ENCODE measurements at regions not wholly inside any gene's neighbourhood (a gene's known extent, or its start where the extent isn't known, plus 50 kb on each side); places are given as distances from the start of the nearest gene placed in this dataset.
A peak's percentile ranks its signal among the peaks of the same experiment; 100 is the strongest.

- DNase-seq (ENCODE audit: low read depth in 2 of 2), result no peak
Observed at GRCh38 chr3:176562331-176562730, 635.0 kb downstream of the TBL1XR1 start.

DNA sequence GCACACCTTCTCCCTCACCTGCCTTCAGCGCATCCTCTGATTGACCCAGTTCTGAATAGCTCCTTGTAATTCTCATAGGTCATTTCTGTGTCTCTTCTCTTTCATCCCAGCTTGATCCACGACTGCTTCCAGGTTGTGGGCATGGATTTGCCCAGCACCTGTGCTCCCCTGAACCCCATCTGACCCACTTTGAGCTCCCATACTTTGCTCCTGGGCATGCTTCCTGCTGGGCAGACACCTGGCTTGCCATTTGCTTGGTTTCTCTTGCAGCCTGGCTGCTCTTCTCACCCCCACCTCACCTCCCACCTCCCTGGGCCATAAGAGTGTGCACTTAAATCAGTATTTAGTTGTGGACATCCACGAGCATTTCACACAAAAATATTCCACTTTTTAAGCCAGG lies 635.5 kb downstream of the TBL1XR1 start:
- no peak for DNase-seq (ENCODE audit: low read depth in 2 of 2)

- DNase-seq (ENCODE audit: low read depth in 2 of 2), result no peak
Observed at GRCh38 chr3:176554791-176555654, 642.3 kb downstream of the TBL1XR1 start.

DNA sequence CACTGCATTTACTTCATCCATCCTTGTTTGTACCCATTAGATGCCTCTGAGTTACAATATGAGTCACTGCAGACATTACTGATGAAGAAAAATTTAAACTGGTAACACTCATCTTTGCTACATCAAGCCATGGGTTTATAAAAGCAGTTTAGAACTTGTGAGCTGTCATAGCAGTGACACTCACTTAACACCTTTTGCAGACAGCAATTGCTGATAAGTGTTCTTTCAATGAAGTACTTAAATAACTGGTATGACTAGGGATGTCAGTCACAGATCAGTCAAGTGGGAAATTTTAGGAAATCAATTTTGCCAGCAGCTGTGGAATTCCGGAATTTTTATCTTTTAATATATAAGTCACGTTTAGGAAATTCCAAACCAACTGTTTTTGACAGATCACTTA lies 643.0 kb downstream of the TBL1XR1 start:
- no peak for DNase-seq (ENCODE audit: low read depth in 2 of 2)

DNA sequence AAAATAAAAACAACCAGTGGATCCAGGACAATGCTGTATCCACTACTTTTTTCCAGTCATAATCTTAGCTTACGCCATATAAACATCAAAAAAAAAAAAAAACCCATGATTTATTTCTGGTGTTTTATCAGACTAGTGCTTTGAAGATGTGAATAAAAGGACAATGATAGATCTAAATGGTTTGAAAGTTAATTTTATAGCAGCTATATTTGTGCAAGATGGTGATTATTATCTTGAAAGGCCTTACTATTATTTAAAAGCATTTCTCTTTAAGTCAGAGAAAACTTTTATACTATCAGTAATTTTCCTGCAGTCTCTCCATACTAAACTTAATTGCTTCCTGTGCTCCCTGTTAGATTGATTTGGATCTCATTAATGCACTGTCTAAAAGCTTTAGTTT lies 670.3 kb downstream of the TBL1XR1 start:
- no peak for DNase-seq (ENCODE audit: low read depth in 2 of 2)

- no peak for DNase-seq (ENCODE audit: low read depth in 2 of 2)
Observed at GRCh38 chr3:176526225-176526624, 671.1 kb downstream of the TBL1XR1 start.

GRCh38 chr3:176523114-176523513 lies 674.2 kb downstream of the TBL1XR1 start:
- DNase-seq (ENCODE audit: low read depth in 2 of 2), result no peak

GRCh38 chr3:176522436-176522835 lies 674.8 kb downstream of the TBL1XR1 start:
- no peak for DNase-seq (ENCODE audit: low read depth in 2 of 2)

GRCh38 chr3:176521531-176522175 lies 675.6 kb downstream of the TBL1XR1 start:
- DNase-seq (ENCODE audit: low read depth in 2 of 2), result peak in 1 of 2 donors; percentile 1

GRCh38 chr3:176514297-176514696 lies 683.0 kb downstream of the TBL1XR1 start:
- peak; percentile 44 to 74 for DNase-seq (ENCODE audit: low read depth in 2 of 2)

DNA sequence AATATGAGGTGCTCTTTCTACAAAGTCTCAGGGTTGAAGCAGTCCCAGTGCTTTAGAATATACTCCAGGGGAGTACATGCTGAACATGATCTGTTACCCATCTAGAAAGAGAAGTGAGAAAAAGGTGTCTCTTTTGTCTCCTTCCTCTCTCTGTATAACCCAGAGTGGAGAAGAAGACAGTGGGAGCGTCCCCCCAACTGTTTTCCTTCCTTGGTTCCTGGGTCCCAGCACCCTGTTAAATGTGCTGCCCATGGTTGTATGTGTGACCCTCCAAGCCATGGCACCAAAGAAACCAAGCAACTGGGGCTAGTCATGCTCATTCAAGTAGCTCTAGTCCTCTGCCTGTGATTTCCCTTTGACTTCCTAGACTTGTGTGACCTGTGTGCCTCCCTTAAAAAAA lies 683.7 kb downstream of the TBL1XR1 start:
- no peak for DNase-seq (ENCODE audit: low read depth in 2 of 2)

GRCh38 chr3:176512037-176512436 lies 685.2 kb downstream of the TBL1XR1 start:
- DNase-seq (ENCODE audit: low read depth in 2 of 2), result no peak

DNA sequence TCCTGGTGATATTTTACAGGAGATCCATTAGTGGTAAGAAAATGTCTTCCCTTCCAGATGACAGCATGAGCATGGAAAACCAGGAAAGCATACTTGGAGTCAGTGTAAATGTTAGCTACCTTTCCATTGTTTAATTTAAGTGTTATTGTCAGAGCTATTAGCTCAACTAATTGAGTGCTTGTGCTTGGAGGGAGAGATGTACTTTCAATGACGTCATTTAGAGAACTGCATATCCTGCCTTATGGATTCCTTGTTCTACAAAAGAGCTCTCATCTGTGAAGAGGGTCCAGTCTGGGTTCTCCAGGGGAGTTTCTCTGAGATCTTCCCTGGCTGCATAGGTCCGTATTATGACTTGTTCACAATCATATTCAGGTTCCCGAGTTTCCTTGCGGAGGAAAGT lies 687.2 kb downstream of the TBL1XR1 start:
- DNase-seq (ENCODE audit: low read depth in 2 of 2), result no peak

DNA sequence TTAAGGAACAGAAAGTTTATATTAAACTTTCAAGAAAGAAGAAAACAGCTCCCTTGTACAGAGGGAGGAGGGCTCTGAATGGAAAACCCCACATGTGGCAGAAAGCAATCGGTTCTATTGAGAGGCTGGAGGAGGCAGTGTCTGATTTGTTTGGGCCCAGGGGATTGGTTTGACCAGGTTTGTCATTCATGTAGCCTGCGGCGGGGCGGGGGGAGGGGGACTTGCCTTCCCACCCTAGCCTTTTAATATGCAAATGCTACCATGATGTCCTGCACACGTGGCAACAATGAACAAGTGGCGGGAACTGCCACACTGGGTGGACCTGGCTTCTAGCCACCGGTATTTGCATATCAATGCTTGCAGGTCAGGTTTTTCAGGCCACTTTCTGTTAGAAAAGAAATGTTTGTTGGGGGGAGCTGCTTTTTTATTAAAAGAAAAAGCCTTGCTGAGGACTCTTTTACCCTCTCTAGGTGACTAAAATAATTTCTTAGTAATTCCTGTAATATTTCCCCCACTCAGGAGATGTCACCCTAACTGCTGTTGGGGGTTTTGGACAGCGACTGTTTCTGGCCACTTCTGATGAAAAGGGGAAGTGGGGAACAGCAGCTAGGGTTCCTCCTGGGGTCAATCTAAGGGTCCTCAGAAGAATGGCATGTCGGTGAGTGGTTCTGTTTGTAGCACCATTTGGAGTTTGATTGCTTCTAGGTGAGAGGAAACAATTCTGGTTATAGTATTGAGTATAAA lies 691.2 kb downstream of the TBL1XR1 start:
- DNase-seq (ENCODE audit: low read depth in 2 of 2), result no peak

DNA sequence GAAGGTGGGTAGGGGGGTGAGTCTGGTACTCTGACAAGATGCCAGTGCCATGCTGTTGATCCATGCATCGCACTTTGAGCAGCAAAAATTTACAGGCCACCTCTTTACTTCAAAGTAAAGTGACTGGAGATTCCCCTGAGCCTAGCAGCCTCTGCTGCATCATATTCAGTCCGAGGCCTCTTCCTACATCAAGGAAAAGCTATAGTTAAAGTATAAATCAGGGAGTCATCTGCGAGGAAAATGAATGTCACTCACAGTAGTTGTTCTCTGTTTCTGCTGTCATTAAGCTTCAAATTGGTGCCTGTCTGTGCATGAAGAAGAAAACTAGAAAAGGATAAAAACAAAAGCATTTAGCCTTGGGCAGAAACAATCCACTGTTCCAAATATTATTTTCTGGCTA lies 706.2 kb downstream of the TBL1XR1 start:
- DNase-seq (ENCODE audit: low read depth in 2 of 2), result no peak

GRCh38 chr3:176490357-176490756 lies 706.9 kb downstream of the TBL1XR1 start:
- no peak for DNase-seq (ENCODE audit: low read depth in 2 of 2)

DNA sequence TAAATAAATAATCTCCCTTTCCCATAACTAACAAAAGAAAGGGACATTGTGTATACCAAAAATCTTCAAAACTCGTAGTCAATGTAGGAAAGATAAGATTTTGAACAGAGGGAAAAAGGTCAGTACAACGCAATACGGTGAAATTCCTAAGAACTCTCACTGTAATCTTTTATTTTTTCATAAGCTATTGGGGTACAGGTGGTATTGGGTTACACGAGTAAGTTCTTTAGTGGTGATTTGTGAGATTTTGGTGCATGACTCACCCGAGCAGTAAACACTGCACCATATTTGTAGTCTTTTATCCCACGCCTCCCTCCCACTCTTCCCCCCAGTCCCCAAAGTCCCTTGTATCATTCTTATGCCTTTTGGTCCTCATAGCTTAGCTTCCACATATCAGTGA lies 718.0 kb downstream of the TBL1XR1 start:
- DNase-seq (ENCODE audit: low read depth in 2 of 2), result no peak

- DNase-seq (ENCODE audit: low read depth in 2 of 2), result no peak
Observed at GRCh38 chr3:176469694-176470205, 727.5 kb downstream of the TBL1XR1 start.

DNA sequence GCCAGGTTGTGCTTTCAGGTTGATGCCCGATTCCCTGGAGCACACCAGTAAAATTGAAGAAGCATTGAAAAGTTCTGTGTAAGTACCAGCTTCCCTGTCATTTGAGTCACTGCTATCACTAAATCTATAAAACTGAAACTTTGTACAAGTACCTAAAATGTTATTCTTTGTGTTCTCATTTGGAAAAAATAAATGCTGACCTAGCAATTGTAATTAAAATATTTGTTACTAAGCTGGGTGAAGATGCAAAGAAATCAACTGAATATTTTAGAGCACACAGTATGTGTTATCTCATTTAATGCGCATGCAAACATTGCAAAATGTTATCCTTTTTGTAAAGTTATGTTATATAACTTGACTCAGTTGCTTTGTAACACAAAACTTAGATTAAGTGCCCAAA lies 733.7 kb downstream of the TBL1XR1 start:
- no peak for DNase-seq (ENCODE audit: low read depth in 2 of 2)

- no peak for DNase-seq (ENCODE audit: low read depth in 2 of 2)
Observed at GRCh38 chr3:176447369-176447768, 749.9 kb downstream of the TBL1XR1 start.

GRCh38 chr3:176442326-176442725 lies 755.0 kb downstream of the TBL1XR1 start:
- no peak for DNase-seq (ENCODE audit: low read depth in 2 of 2)

DNA sequence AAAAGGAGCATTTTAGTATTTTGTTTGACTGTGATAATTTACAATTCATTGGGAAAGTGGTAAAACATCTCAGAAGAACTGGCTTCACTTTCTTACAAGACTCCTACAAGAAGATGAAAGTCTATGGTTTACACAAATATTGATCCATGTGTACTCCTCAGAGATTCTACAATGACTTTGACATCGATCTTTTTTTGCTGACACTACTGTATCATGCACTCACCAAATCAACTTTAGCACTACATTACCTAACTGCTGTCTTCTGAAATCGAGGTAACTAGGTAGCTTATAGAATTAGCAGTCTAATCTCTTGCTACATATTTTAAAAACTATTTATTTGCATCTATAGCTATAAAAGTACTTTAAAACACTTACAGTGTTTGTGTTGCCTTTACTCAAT lies 757.6 kb downstream of the TBL1XR1 start:
- DNase-seq (ENCODE audit: low read depth in 2 of 2), result no peak
